Activated CD4-positive, alpha-beta T cell treated with anti-CD3 and anti-CD28 coated beads, Interleukin-10, Interleukin-2, amounts not matched to agents 100 ng/mL and 50 ng/mL, durations not matched to agents 16 hours and 8 hours (primary cell): ENCODE measurements at regions not wholly inside any gene's neighbourhood (a gene's known extent, or its start where the extent isn't known, plus 50 kb on each side); places are given as distances from the start of the nearest gene placed in this dataset.
"Not testable (repeated sequence)": the region's sequence is repeated elsewhere in the genome, so short reads cannot be mapped to it uniquely, and the experiment has no call there.

Experiments used
- DNase-seq: peaks from one replicate; pipeline ENCODE4 v3.0.0-alpha.2; 2020

DNA sequence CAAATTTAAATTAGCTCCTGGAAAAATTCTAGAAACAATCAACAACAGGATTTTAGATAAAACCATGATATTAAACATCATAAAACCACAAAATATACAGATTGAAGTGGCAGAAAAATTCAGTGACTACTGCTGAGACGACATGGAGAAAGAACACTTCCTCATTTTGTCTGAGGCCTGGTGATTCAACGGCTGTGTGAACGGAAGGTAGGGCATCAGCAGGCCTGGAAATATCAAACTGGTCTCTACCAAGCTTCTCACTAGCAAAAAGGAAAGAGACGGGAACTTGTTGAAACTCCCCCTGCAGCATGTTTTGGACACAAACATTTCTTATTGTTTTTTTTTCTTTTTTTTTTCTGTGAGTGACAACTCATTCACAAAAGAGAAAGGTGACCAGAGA lies 58.0 kb upstream of the AHI1 start:
- DNase-seq = no peak

DNA sequence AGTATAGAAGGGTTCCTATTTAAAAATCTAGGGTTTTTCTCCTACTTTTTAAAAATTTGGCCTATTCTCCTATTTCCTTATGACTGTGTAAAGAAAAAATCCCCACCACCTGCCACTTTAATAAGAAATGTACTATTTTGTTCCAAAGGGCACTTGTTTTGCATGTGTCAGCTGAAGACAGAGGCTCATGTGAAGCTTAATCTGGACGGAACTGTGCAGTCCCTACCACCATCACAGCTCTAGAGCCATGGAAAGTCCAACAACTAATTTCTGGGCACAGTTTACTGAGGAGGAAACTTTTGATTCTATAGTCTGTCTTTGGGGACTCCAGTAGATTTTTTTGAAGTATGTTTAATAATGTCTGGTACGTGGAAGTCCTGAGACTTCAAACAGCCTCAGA lies 60.0 kb upstream of the AHI1 start:
- no peak for DNase-seq

DNA sequence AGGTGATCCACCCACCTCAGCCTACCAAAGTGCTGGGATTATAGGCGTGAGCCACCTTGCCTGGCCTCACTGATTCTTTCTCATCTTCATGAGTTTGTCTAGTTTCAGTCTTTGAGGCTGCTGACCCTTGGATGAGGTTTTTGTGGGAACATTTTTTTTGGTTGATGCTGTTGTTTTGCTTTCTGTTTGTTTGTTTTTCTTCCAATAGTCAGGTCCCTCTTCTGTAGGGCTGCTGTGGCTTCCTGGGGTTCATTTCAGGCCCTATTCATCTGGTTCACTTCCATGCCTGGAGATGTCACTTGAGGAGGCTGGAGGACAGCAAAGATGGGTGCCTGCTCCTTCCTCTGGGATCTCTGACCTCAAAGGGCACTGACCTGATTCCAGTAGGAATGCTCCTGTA lies 68.1 kb upstream of the AHI1 start:
- DNase-seq = not testable (repeated sequence)

DNA sequence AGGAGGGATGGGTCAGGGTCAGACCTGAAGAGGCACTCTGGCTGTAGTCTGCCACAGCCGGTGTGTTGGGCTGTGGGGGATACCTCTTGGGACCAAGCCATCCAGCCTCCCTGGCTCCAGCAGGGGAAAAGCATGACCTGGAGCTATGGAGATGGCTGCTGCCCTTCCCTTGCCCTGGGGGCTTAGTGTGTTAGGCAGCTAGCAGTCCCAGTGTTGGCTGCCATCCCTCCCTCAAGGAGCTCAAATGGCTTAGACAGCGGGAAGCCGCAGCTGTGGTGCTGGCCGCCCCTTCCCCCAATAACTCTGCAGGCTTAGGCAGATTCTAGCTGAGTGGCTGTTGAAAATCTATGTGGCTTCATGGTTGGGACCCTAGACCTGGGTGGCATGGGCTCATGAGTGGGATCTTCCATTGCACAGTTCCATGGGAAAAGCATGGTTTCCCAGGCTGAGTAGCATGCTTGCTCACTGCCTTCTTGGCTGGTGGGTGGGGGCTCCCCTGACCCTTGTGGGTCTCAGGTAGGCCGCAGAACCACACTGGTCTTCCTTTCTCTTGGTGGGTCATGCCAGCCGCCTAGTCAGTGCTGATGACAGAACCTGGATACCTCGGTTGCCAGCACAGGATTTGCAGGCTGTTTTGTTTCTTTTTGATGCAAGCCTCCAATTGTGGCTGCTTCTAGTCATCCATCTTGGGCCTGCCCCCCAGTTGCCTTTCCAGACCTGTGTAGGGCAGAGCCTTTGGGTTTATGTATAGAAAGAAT lies 69.0 kb upstream of the AHI1 start:
- DNase-seq = no peak

DNA sequence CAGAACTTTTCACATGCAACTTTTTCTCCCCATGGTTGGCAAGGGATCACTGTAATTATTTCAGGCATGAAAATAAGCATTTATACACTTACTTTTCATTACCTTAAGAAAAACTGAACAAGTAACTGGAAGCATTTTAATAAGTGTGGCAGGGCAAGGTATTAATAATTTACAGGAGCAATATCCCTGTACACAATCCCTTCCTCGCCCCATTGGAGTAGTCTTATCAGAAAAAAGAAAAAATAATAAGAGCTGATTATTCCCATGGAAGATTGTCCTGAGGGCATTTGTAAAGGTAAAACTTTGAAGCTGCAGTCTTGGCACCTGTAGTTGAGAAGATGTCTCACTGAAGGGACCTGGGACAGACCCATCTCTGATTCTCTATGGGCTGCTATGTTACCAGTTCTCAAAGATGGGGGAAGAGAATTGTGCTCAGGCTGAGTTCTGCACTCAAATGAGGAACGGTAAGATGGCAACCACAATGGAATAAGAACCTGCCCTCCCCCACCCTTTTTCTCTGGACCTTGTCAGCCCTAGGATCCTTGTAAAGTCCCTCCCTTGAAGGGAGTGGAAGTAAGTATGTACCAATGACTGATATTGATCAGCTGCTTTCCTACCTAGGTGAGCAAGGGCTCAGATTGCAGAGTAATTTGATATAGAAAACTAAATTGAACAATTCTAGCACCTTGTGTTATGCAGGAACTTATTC lies 70.0 kb upstream of the AHI1 start:
- DNase-seq = no peak

DNA sequence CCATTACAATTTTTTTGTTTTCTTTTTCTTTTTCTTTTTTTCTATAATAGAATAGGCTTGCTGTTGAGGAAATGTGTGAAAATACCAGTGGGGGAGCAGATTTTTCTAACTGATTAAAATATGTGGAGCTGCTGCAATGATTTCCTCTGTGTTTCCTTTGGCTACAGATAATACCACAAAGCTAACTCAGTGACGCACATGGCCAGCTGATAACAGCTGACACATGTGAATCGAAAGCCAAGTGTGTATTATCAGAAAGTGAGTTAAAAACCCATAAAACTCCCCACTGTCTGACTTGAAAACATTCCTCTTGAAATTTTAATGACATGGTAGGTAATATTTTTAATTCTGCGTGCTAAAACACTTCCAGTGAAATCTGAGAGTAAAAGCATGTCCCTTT lies 70.8 kb upstream of the AHI1 start:
- DNase-seq = peak; percentile 73

DNA sequence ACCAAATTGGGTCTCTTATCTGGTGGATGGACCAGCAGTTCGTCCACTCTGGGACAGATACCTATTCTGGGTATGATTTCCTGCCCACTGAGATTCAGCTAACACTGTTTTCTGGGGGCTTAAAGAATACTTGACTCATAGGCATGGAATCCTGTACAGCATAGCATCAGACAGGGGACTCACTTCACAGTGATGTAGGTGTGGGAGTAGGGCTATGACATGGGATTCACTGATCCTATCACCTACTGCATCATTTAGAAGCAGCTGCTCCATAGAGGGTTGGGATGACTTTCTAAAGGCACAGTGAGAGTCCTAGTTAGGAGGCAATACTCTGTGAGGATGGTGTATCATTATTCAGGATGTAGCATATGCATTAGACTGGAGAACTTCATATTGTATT lies 74.5 kb upstream of the AHI1 start:
- DNase-seq = no peak

DNA sequence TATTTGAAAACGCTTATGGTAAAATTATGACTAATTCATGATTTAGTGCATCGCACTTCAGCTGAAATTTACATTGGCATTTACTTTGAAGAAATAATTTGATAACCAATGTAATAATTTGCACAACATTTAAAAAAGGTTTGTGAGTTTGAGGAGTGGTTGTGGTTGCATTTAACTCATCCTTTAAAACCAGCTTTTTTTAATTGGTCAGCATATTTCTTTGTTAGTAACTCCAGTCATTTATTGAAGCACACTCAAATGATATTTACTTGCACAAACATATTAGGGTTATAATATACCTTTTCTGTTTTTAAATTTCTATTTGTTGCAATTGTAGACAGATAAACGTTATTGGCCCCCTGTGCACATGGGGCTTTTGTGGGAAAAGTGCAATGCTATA lies 78.1 kb upstream of the AHI1 start:
- no peak for DNase-seq

DNA sequence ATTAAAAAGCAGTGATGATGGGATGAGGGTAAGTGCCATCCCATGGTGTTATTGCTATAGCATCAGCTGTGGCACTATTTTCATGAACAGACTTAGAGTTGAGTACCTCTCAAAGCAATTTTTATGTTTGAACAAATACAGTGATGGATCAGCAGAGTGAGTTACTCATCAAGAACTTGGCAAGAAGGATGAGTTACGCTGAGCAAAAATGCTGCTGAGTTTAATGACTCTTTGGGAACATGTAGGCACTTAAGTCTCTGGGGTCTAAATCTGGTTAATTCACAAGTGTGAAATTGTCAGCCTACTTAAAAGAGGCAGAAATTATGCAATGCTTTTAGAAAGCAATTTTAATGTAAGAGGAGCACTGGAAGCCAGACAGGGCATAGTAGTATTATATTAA lies 78.5 kb upstream of the AHI1 start:
- DNase-seq = no peak

DNA sequence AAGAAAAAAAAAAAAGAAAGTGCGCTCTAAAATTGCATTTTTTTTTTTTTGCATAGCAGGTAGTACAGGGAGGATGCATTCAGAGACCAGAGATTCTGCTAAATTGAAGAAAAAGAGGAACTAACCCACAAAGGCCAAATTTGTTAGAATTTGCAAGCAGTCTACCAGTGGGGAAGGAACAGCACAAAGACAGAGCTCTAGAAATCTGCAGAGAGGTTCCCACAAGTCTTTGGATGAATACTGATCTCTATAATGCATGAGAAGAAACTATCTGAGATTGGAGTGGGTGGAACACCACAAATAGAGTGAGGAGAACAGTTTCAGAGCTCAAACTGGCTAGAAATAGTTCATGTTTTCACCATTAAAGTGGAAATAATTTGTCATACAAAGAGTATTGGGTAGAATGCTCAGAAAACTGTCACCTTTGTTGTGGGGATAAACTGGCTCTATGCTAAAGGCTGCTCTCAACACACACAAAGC lies 79.6 kb upstream of the AHI1 start:
- DNase-seq = peak; percentile 66

DNA sequence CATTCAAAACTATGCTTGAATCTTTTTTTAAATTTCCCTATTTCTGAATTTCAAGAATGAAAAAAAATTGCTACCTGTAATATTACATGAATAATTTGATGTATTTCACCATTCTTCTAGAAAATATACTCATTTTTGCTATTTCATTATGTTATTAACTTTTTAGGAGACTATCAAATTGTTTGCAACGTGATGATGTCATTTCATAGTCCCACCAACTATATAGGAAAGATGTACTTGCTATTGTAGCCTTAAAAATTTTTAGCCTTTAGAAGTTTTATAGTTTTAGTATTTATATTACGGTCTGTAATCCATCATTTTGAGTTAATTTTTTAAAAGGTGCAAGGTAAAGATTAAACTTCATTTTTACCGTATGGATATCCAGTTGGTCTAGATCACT lies 81.4 kb upstream of the AHI1 start:
- no peak for DNase-seq

GRCh38 chr6:135581211-135581610 lies 83.7 kb upstream of the AHI1 start:
- no peak for DNase-seq

DNA sequence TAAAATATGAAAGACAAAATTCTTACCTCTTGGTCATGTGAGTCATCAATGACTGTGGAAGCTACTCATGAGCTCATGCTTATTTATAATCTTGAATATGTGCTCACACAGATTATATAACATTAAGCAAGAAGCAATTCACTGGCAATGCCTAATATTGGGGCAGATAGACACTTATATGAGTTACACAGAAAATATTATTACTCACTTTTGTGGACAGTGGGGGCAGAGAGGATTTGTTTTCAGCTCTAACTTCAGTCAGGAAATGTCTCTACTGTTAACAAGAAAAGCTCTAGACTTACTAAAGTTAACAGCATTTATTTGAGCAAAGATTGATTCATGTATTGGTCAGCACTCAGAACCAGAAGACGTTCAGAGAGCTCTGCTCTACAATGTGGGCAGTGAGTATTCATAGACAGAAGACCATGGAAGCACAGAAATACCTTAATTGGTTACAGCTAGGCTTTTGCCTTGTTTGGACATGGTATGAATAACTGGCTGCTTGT lies 85.8 kb upstream of the AHI1 start:
- no peak for DNase-seq

- no peak for DNase-seq
These were observed 88.8 kb upstream of the AHI1 start for GRCh38 chr6:135586388-135586787.

DNA sequence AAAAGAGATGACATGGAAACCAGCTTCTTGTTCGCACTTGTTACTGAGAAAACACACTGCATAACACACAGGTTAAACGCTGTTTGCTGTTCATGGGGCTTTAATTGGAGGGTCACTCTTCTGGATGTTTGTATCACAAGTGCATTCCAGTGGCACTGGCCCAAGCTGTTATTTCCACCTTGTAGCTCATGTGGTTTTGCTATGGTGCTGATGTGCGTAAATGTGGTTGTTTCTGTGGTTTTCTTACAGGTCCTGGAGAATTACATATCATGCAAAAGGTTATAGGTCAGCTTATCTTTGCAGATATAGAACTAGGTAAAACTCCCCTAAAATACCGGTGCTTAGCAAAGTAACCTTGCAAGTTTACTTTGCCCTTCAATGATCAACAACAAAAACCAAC lies 89.3 kb upstream of the AHI1 start:
- DNase-seq = peak; percentile 76

GRCh38 chr6:135592276-135592675 lies 94.7 kb upstream of the AHI1 start:
- no peak for DNase-seq

DNA sequence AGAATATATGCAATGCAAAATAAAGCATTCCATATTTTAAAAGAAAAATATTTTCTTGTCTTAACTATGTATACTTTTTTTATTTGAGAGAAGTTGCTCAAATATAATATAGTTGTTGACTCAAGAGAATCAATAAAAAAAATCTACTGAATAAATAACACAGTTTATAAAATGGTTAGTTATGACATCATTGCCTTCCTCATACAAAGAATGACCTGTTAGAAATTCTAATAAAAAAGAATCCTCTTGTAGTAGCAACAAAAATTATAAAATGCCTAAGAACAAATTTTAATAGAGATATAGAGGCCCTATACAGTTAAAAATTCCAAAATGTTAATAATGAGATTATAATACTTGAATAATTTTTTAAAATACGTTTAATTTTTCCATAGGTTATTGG lies 96.5 kb upstream of the AHI1 start:
- DNase-seq = no peak

- DNase-seq = no peak
These were observed 102.7 kb upstream of the AHI1 start for GRCh38 chr6:135600086-135600702.

DNA sequence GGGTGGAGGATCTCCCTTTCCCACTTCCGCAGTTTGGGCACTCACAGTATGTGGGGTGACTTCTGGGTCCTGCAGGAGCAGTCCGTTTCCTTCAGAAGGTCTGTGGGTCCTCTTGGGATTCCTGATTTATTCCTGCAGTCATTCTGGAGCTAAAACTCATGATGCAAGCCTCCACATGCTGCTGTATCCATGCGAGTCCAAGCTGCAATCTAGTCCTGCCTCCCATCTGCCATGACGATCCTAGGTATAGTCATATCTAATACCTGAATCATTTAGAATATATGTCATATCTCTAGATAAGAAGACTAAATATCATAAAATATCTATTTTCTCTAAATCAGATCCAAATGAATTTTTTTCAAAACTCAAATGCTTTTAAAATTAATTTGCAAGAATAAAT lies 103.4 kb upstream of the AHI1 start:
- DNase-seq = no peak

GRCh38 chr6:135601857-135602256 lies 104.3 kb upstream of the AHI1 start:
- DNase-seq = no peak

- DNase-seq = no peak
These were observed 105.7 kb upstream of the AHI1 start for GRCh38 chr6:135603249-135603648.

DNA sequence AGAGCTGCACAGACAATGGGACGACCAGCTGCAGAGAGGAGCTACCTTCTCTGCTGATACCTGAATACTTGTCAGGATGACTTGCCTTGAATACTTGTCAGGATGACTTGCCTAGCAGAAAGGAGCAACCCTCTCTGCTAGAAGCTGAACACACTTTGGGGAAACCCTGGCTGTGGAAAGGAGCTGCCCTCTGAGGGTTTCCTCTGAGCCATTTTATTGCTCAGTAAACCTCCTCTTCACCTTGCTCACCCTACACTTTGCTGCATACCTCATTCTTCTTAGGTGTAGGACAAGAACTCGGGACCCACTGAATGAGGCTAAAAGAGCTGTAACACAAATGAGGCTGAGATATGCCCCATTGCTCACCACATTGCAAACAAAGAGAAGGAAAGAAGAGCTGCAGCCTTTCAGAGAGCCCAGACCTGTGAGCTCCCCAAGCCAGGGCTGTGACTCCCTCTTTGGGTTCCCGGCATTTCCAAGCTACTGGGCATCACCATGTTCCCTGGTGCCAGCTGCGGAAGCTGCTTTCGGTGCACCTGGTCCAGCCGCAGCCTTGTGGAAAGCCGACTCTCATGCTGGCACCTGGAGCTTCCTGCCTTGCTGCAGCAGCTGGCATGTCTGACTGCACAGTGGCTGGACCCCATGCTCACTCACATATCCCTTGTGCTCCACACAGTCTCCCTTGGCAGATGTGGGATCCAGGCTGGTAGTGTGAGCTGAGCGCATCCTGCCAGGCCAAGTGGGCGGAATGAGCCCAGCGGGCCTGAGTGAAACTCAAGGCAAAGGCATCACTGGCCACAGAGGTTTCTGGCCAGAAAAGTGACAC lies 106.7 kb upstream of the AHI1 start:
- no peak for DNase-seq

DNA sequence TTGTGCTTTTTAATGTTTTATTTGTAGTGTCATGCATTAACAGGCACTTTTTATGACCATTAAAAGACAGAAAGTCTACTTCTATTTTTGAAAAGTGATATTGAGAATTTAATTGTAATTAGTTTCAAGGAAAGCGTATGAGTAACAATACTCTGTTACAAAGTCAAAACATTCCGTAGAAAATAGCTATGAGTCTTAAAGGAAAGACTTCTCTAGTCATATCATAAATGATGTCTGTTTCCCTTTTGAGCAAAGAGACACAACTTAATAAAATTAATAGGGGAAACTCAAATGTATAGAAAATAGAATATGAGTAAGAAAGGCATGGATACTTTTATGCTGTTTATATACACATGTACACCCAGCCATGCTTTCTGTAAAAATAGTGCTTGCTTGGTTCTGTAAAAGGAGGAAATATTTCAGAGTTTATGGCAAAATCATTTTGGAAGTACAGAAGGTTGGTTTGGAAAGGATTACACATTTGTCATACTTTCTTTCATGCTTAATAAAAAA lies 107.8 kb upstream of the AHI1 start:
- DNase-seq = no peak
